Psoas muscle (tissue), 7 donors: ENCODE measurements at regions not wholly inside any gene's neighbourhood (a gene's known extent, or its start where the extent isn't known, plus 50 kb on each side); places are given as distances from the start of the nearest gene placed in this dataset.

Source experiments
- ATAC-seq, 4 donors: fragments of 200-7000 bp; cut with Tn5 transposase; one replicate each; pipeline ENCODE4 v1.9.1; 2020; ENCODE audit warnings: moderate library complexity in 3 of 4, mild to moderate bottlenecking in 2 of 4
- DNase-seq, 2 donors: peaks; one replicate each; pipeline ENCODE4 v3.0.0-alpha.2; 2020
- H3K27ac ChIP-seq: fragments of 200-600 bp; one replicate; pipeline ENCODE4 v1.8.0; 2022
- H3K27me3 ChIP-seq, 3 donors: fragments of 200-600 bp in 1 of 3; one replicate each; pipeline versions ENCODE4 v1.6.1 to v1.8.0; 2013 to 2022; ENCODE audit warnings: low read length in 2 of 3, mild to moderate bottlenecking in 2 of 3, moderate library complexity in 1 of 3; ENCODE audit not compliant: insufficient read depth in 3 of 3
- H3K36me3 ChIP-seq, 2 donors: fragments of 200-600 bp in 1 of 2; one replicate each; pipeline versions ENCODE4 v1.6.1 to v1.8.0; 2013 to 2022; ENCODE audit warnings: low read depth in 1 of 2, mild to moderate bottlenecking in 1 of 2, moderate library complexity in 1 of 2; ENCODE audit not compliant: insufficient read depth in 1 of 2
- H3K4me1 ChIP-seq: fragments of 200-600 bp; one replicate; pipeline ENCODE4 v1.8.0; 2022
- H3K4me3 ChIP-seq: fragments of 200-600 bp; one replicate; pipeline ENCODE4 v1.8.0; 2022; ENCODE audit warnings: mild to moderate bottlenecking
- H3K9me3 ChIP-seq: fragments of 200-600 bp; one replicate; pipeline ENCODE4 v1.8.0; 2022
- WGBS, 3 donors: extraction: QIAGEN DNeasy Blood & Tissue Kit; methylation state at CpG; one replicate each; pipeline versions ENCODE4 v1.1.6 to v1.1.7; 2013; 5-methylcytosine and 5-hydroxymethylcytosine counted together
- intact Hi-C, 2 donors: fragments of 100-400 bp; cut with DNase I; formaldehyde crosslinking; loops; one replicate each; pipeline versions ENCODE4 v1.11.0 to v1.14.2; 2022
- TF ChIP-seq, protein P1 (sequence below): fragments of 200-600 bp; IDR thresholded peaks from one replicate; pipeline ENCODE4 v1.8.0; 2022; ENCODE audit warnings: antibody characterized with exemption
- donor health status: healthy with polysubstance abuse.
- donor health status: DM: no; HTN: no; CAD: no; lungs with moderate emphysema.
- donor health status: Bipolar disorder and iron deficiency.
- donor health status: healthy.
- donor health status: DM: yes; HTN: yes; CAD: no.
- donor health status: DM: no; HTN: no; CAD: no.
- donor health status: DM: yes; HTN: yes; CAD: no.

DNA sequence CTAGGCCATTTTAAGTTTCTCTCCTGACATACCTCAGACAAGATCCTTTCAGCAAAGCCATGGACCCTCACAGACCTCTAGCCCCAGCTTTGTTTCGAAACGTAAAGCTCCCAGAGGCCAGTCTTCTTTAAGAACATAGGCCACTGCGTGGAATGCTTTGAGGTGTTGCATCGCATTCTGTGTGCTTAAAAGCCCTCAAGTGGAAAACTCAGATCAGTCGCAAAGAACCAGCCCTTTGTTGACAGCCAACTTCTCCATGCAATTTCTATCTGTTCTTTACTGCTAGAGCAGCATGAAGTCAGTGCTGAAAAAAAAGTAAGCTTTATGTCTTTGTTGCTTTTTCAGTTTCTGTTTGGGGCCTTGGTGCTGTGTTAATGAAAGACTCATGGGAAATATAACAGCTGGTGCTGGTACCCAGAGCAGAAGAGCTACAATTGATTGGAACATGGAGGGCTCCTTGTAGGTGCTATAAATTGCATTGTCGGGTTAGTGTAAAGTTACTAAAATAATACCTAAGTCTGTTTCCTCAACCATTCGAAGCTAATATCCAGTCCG, 142.6 kb downstream of the MAP3K7 start:
- TF ChIP-seq, protein P1, sequence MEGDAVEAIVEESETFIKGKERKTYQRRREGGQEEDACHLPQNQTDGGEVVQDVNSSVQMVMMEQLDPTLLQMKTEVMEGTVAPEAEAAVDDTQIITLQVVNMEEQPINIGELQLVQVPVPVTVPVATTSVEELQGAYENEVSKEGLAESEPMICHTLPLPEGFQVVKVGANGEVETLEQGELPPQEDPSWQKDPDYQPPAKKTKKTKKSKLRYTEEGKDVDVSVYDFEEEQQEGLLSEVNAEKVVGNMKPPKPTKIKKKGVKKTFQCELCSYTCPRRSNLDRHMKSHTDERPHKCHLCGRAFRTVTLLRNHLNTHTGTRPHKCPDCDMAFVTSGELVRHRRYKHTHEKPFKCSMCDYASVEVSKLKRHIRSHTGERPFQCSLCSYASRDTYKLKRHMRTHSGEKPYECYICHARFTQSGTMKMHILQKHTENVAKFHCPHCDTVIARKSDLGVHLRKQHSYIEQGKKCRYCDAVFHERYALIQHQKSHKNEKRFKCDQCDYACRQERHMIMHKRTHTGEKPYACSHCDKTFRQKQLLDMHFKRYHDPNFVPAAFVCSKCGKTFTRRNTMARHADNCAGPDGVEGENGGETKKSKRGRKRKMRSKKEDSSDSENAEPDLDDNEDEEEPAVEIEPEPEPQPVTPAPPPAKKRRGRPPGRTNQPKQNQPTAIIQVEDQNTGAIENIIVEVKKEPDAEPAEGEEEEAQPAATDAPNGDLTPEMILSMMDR: no peak
- Histone ChIP-seq H3K4me1 (no peaks in the 10 kb centered on the region), H3K27me3 (no peaks in the 10 kb centered on the region), H3K9me3 (no peaks in the 10 kb centered on the region), H3K4me3 (no peak overlapping the region), H3K36me3 (no peaks in the 10 kb centered on the region), H3K27ac (no peak overlapping the region)
- no peak for ATAC-seq
- WGBS, 3 donors: 61 to 66% (median 65%) methylated on average over 8 of the region's 8 CpGs
- DNase-seq: no peak
- intact Hi-C loops: no loop called here

DNA sequence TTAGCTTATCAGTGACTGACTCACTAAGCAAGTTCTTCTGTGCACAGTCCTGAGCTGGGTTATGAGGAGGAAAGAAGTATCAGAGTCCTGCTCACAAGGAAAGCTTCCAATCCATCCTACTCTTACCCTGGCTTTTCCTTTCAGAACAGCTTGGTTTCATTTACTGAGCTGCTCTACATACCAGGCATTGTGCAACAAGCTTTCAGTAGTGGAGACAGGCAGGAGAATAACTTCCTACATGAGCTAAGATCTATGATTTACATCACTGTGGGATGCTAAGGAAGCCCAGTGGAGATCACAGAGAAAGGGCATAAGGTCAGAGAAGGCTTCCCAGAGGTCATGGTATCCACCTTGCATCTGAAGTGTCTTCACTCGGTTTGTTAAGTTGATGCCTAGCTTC, 144.5 kb downstream of the MAP3K7 start:
- TF ChIP-seq, protein P1: no peak
- no peaks in the 10 kb centered on the region for H3K4me1 ChIP-seq
- intact Hi-C loops: no loop called here
- H3K9me3 ChIP-seq: no peaks in the 10 kb centered on the region
- H3K27me3 ChIP-seq: no peaks in the 10 kb centered on the region
- no peak overlapping the region for H3K4me3 ChIP-seq
- H3K27ac ChIP-seq: no peak overlapping the region
- ATAC-seq: no peak
- no peak for DNase-seq
- 22 to 43% (median 28%) methylated on average over 1 of the region's 1 CpG for WGBS, 3 donors
- H3K36me3 ChIP-seq: no peaks in the 10 kb centered on the region

DNA sequence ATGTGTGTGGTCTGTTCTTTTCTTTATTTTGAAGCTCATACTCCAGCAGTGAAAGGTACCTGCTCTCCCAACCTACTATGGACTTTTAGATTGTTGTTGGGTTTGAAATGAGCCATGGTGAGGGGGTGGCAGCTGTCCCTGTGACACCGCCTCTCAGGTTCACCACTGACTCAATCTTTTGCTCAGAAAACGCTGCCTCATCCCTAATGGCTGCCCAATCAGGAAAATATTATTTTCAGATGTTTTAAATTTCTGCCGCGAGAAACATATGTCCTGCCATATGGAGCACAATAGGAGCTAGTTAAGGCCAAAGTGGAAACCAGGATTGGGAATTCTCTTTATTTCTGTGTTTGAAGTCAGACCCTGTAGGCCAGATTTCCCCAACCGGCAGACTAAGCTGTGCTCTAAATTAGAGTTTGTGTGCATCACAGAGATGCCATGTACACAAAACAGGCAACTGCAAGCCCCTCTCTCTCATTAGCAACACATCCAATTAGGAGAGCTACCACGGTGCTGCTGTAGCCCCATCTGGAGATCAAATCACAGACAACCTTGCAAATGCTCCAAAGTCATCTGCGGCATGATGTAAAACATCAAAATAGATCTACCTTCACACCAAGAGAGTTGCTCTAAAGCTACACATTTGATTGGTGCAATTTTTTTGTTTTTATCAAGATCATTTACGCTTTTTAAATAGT, 144.1 kb upstream of the BACH2 start:
- H3K27me3 ChIP-seq: no peaks in the 10 kb centered on the region
- H3K4me1 ChIP-seq: no peaks in the 10 kb centered on the region
- H3K27ac ChIP-seq: no peak overlapping the region
- ATAC-seq: no peak
- no peaks in the 10 kb centered on the region for H3K9me3 ChIP-seq
- WGBS, 3 donors: 69 to 75% (median 69%) methylated on average over 8 of the region's 8 CpGs
- no peak for DNase-seq
- TF ChIP-seq, protein P1: no peak
- no peak overlapping the region for H3K4me3 ChIP-seq
- intact Hi-C loops: no loop called here
- H3K36me3 ChIP-seq: no peaks in the 10 kb centered on the region

DNA sequence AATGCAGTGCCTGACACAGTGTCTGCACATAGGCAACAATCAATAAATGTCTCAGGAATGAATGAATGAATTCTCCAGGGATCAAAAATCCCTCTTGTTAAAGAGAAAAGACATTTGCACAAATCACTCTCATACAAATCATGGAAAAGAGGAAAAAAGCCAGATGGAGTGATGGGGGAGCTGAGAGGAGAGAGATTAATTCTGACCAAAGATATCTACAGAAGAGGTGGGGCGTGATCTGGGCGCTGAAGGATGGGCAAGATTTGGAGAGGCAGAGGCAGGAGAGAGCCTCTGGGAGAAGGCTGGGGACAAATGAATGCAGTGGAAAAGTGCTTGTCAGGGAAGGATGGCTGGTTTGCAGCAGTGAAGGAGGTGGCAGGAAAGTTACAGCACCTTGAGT, 142.9 kb upstream of the BACH2 start:
- 84 to 91% (median 88%) methylated on average over 2 of the region's 2 CpGs for WGBS, 3 donors
- intact Hi-C loops: no loop called here

More for the DNA sequence above, 142.9 kb upstream of the BACH2 start:
- H3K4me3 ChIP-seq: no peak overlapping the region
- TF ChIP-seq, protein P1: no peak
- H3K9me3 ChIP-seq: no peaks in the 10 kb centered on the region
- no peak overlapping the region for H3K27ac ChIP-seq
- no peak for ATAC-seq
- no peaks in the 10 kb centered on the region for H3K4me1 ChIP-seq
- H3K36me3 ChIP-seq: no peaks in the 10 kb centered on the region
- DNase-seq: no peak
- no peaks in the 10 kb centered on the region for H3K27me3 ChIP-seq
